Parathyroid adenoma (tissue), 2 donors: ENCODE measurements at regions not wholly inside any gene's neighbourhood (a gene's known extent, or its start where the extent isn't known, plus 50 kb on each side); places are given as distances from the start of the nearest gene placed in this dataset.
"Not testable (repeated sequence)": the region's sequence is repeated elsewhere in the genome, so short reads cannot be mapped to it uniquely, and the experiment has no call there.

Source experiments
- H2AFZ ChIP-seq: fragments of 300-600 bp; sonication (generic); one replicate; pipeline ENCODE4 v1.7.0; 2017; ENCODE audit warnings: antibody characterized with exemption, mild to moderate bottlenecking
- H3K27ac ChIP-seq: fragments of 300-600 bp; sonication (generic); one replicate; pipeline ENCODE4 v1.7.0; 2017
- H3K27me3 ChIP-seq: fragments of 300-600 bp; sonication (generic); one replicate; pipeline ENCODE4 v1.7.0; 2017; ENCODE audit warnings: low read length; ENCODE audit not compliant: control insufficient read depth, insufficient read depth
- H3K36me3 ChIP-seq: fragments of 300-600 bp; sonication (generic); one replicate; pipeline ENCODE4 v1.7.0; 2017; ENCODE audit warnings: low read length; ENCODE audit not compliant: control insufficient read depth, insufficient read depth
- H3K4me1 ChIP-seq: fragments of 300-600 bp; sonication (generic); one replicate; pipeline ENCODE4 v1.7.0; 2017; ENCODE audit warnings: control low read depth
- H3K4me2 ChIP-seq: fragments of 300-600 bp; sonication (generic); one replicate; pipeline ENCODE4 v1.7.0; 2017; ENCODE audit warnings: low read length
- H3K4me3 ChIP-seq: fragments of 300-600 bp; sonication (generic); one replicate; pipeline ENCODE4 v1.7.0; 2017; ENCODE audit warnings: low read depth, low read length
- H3K79me2 ChIP-seq: fragments of 300-600 bp; sonication (generic); one replicate; pipeline ENCODE4 v1.7.0; 2017; ENCODE audit warnings: control low read depth
- H3K9ac ChIP-seq: fragments of 300-600 bp; sonication (generic); one replicate; pipeline ENCODE4 v1.7.0; 2017; ENCODE audit warnings: mild to moderate bottlenecking
- H3K9me3 ChIP-seq: fragments of 300-600 bp; sonication (generic); one replicate; pipeline ENCODE4 v1.7.0; 2017; ENCODE audit warnings: low read length; ENCODE audit not compliant: control insufficient read depth
- TF ChIP-seq, protein P1 (sequence below): fragments of 300-600 bp; sonication (generic); IDR thresholded peaks from one replicate; pipeline ENCODE4 v1.7.0; 2017; ENCODE audit warnings: antibody characterized with exemption, mild to moderate bottlenecking
- donor health status: primary hyperparathyroidism.

- no peaks in the 10 kb centered on the region for H3K9me3 ChIP-seq
- H3K4me1 ChIP-seq, result peaks cover 3% of the 10 kb centered on the region
- H3K27me3 ChIP-seq, result no peaks in the 10 kb centered on the region
- TF ChIP-seq, protein P1, sequence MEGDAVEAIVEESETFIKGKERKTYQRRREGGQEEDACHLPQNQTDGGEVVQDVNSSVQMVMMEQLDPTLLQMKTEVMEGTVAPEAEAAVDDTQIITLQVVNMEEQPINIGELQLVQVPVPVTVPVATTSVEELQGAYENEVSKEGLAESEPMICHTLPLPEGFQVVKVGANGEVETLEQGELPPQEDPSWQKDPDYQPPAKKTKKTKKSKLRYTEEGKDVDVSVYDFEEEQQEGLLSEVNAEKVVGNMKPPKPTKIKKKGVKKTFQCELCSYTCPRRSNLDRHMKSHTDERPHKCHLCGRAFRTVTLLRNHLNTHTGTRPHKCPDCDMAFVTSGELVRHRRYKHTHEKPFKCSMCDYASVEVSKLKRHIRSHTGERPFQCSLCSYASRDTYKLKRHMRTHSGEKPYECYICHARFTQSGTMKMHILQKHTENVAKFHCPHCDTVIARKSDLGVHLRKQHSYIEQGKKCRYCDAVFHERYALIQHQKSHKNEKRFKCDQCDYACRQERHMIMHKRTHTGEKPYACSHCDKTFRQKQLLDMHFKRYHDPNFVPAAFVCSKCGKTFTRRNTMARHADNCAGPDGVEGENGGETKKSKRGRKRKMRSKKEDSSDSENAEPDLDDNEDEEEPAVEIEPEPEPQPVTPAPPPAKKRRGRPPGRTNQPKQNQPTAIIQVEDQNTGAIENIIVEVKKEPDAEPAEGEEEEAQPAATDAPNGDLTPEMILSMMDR, result no peak
- no peak overlapping the region for H3K4me3 ChIP-seq
- no peaks in the 10 kb centered on the region for H3K36me3 ChIP-seq
- H3K27ac ChIP-seq, result no peak overlapping the region
- H3K9ac ChIP-seq, result no peak overlapping the region
- no peak overlapping the region for H3K4me2 ChIP-seq
- H2AFZ ChIP-seq, result no peak overlapping the region
- H3K79me2 ChIP-seq, result no peaks in the 10 kb centered on the region
Measured at GRCh38 chr3:36175113-36175812, 205.0 kb upstream of the STAC start.

DNA sequence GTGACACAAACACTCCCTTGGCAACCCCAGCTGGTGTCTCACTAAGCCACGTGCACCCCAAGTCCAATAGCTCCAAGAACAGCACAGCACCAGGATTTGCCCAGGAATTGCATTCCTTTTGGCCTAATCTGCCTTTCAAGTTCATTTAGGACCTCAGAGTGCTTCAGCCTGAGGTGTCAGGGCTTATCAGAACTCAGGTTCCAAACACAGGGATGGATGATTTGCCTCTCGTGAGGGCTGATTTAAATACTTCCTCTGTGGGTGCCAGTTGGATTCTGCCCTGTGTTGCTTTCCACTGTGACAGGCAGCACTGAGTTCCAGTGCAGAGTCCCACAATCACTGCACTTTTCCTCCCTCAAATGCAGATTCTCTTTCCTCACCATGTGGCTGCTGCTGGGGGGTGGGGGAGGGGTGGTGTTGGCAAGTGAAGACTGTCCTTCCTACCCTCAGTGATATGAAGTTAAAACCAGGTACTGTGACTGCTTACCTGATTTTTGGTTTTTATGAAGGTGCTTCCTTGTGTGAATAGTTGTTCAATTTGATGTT lies 204.3 kb upstream of the STAC start:
- no peaks in the 10 kb centered on the region for H3K79me2 ChIP-seq
- no peak overlapping the region for H2AFZ ChIP-seq
- peaks cover 3% of the 10 kb centered on the region for H3K4me1 ChIP-seq
- TF ChIP-seq, protein P1, result no peak
- no peak overlapping the region for H3K4me2 ChIP-seq
- H3K27me3 ChIP-seq, result no peaks in the 10 kb centered on the region
- H3K9ac ChIP-seq, result no peak overlapping the region
- no peaks in the 10 kb centered on the region for H3K9me3 ChIP-seq
- no peaks in the 10 kb centered on the region for H3K36me3 ChIP-seq
- no peak overlapping the region for H3K27ac ChIP-seq
- no peak overlapping the region for H3K4me3 ChIP-seq

DNA sequence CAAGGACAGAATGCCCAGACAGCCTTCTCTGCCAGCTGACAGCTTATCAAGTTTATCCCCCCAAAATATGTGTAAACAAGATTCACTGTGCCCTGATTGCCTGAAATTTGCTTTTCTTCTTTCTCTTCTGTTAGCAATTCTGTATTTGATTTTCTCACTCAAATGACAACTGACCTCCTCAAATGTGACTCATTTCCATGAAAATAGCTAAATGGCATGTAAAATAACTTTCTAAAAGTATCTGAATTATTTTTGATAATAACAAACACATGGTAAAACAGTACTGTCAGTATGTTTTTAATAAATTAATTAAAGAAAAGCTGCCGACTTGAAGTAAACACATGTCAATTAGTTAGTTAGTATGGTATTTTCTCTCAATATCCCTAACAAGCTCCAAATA lies 202.3 kb upstream of the STAC start:
- H3K27me3 ChIP-seq, result no peaks in the 10 kb centered on the region
- H3K4me2 ChIP-seq, result no peak overlapping the region
- TF ChIP-seq, protein P1, result no peak
- H3K9me3 ChIP-seq, result no peaks in the 10 kb centered on the region
- no peak overlapping the region for H3K4me3 ChIP-seq
- no peaks in the 10 kb centered on the region for H3K79me2 ChIP-seq
- no peak overlapping the region for H2AFZ ChIP-seq
- peaks cover 3% of the 10 kb centered on the region for H3K4me1 ChIP-seq
- no peak overlapping the region for H3K9ac ChIP-seq
- no peaks in the 10 kb centered on the region for H3K36me3 ChIP-seq
- H3K27ac ChIP-seq, result no peak overlapping the region

DNA sequence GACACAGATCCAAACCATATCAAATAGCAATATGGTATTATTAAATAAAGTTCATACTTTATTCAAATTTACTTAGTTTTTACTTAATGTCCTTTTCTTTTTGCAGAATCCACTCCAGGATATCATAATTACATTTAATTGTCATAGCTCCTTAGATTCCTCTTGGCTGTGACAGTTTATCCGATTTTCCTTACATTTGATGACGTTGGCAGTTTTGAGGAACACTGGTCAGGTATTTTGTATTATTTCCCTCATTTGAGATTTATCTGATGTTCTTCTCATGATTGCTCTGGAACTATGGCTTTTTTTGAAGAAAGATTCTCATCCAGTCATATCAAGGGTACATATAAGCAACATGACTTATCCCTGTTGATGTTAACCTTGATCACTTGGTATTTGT lies 198.3 kb upstream of the STAC start:
- Histone ChIP-seq H3K36me3 (no peaks in the 10 kb centered on the region), H3K27me3 (no peaks in the 10 kb centered on the region), H3K9me3 (no peaks in the 10 kb centered on the region), H3K79me2 (no peaks in the 10 kb centered on the region), H3K4me2 (no peak overlapping the region), H3K4me1 (peaks cover 3% of the 10 kb centered on the region), H3K27ac (no peak overlapping the region), H3K9ac (no peak overlapping the region), H3K4me3 (no peak overlapping the region), H2AFZ (no peak overlapping the region)
- TF ChIP-seq, protein P1, result no peak

- not testable (repeated sequence) for H3K27me3 ChIP-seq, H3K4me2 ChIP-seq, H3K79me2 ChIP-seq, H3K4me3 ChIP-seq, H3K27ac ChIP-seq, H3K9ac ChIP-seq, H3K9me3 ChIP-seq, H2AFZ ChIP-seq, H3K36me3 ChIP-seq, H3K4me1 ChIP-seq
Measured at GRCh38 chr3:36187197-36187596, 193.1 kb upstream of the STAC start.
